ENCODE measurements at regions not wholly inside any gene's neighbourhood (a gene's known extent, or its start where the extent isn't known, plus 50 kb on each side); places are given as distances from the start of the nearest gene placed in this dataset.
A peak's percentile ranks its signal among the peaks of the same experiment; 100 is the strongest.

GRCh38 chr11:130769782-130770535, 146.3 kb downstream of the SNX19 start:
- H3K4me3 ChIP-seq: no peak overlapping the region
- no peak for TF ChIP-seq CTCF (IDR thresholded peaks at IDR 0.05; ENCODE audit: borderline replicate concordance)
- no peaks in the 10 kb centered on the region for H3K27me3 ChIP-seq (ENCODE audit: low read depth)
- intact Hi-C loops (cut with micrococcal nuclease): no loop called here
- peaks cover 26% of the 10 kb centered on the region for H3K4me1 ChIP-seq
- H3K9me3 ChIP-seq (replicated peaks): peaks cover 14% of the 10 kb centered on the region
- H3K27ac ChIP-seq (replicated peaks): no peak overlapping the region
- no peaks in the 10 kb centered on the region for H3K36me3 ChIP-seq
- no peak for DNase-seq

GRCh38 chr11:130771708-130772107, 144.6 kb downstream of the SNX19 start:
- Histone ChIP-seq H3K27me3 (ENCODE audit: low read depth) (no peaks in the 10 kb centered on the region), H3K27ac (replicated peaks) (peak overlapping the region; percentile 21), H3K9me3 (replicated peaks) (peaks cover 14% of the 10 kb centered on the region), H3K4me3 (no peak overlapping the region), H3K36me3 (no peaks in the 10 kb centered on the region), H3K4me1 (peaks cover 35% of the 10 kb centered on the region)
- no peak for TF ChIP-seq CTCF (IDR thresholded peaks at IDR 0.05; ENCODE audit: borderline replicate concordance)
- DNase-seq: no peak
- intact Hi-C loops (cut with micrococcal nuclease): no loop called here

- peak overlapping the region; percentile 21 for H3K27ac ChIP-seq (replicated peaks)
- H3K4me3 ChIP-seq: no peak overlapping the region
- peaks cover 35% of the 10 kb centered on the region for H3K4me1 ChIP-seq
- no peaks in the 10 kb centered on the region for H3K27me3 ChIP-seq (ENCODE audit: low read depth)
- peaks cover 7% of the 10 kb centered on the region for H3K9me3 ChIP-seq (replicated peaks)
- intact Hi-C loops (cut with micrococcal nuclease): no loop called here
- DNase-seq: no peak
- H3K36me3 ChIP-seq: no peaks in the 10 kb centered on the region
- no peak for TF ChIP-seq CTCF (IDR thresholded peaks at IDR 0.05; ENCODE audit: borderline replicate concordance)
Measured at GRCh38 chr11:130772266-130773227, 143.7 kb downstream of the SNX19 start.

GRCh38 chr11:130773244-130773820, 142.9 kb downstream of the SNX19 start:
- H3K27me3 ChIP-seq (ENCODE audit: low read depth): no peaks in the 10 kb centered on the region
- H3K36me3 ChIP-seq: no peaks in the 10 kb centered on the region
- no peak for TF ChIP-seq CTCF (IDR thresholded peaks at IDR 0.05; ENCODE audit: borderline replicate concordance)
- intact Hi-C loops (cut with micrococcal nuclease): no loop called here
- no peak for DNase-seq
- H3K9me3 ChIP-seq (replicated peaks): peaks cover under 1% of the 10 kb centered on the region
- H3K4me1 ChIP-seq: peaks cover 35% of the 10 kb centered on the region
- no peak overlapping the region for H3K4me3 ChIP-seq
- H3K27ac ChIP-seq (replicated peaks): peak overlapping the region; percentile 11

GRCh38 chr11:130774703-130775102, 141.6 kb downstream of the SNX19 start:
- H3K36me3 ChIP-seq: no peaks in the 10 kb centered on the region
- H3K27ac ChIP-seq (replicated peaks): peak overlapping the region; percentile 4
- intact Hi-C loops (cut with micrococcal nuclease): no loop called here

More at GRCh38 chr11:130774703-130775102, 141.6 kb downstream of the SNX19 start:
- no peak for TF ChIP-seq CTCF (IDR thresholded peaks at IDR 0.05; ENCODE audit: borderline replicate concordance)
- Histone ChIP-seq H3K4me1 (peaks cover 35% of the 10 kb centered on the region), H3K9me3 (replicated peaks) (no peaks in the 10 kb centered on the region), H3K4me3 (no peak overlapping the region), H3K27me3 (ENCODE audit: low read depth) (no peaks in the 10 kb centered on the region)
- peak; percentile 50 for DNase-seq
